ENCODE measurements at regions not wholly inside any gene's neighbourhood (a gene's known extent, or its start where the extent isn't known, plus 50 kb on each side); places are given as distances from the start of the nearest gene placed in this dataset.

DNA sequence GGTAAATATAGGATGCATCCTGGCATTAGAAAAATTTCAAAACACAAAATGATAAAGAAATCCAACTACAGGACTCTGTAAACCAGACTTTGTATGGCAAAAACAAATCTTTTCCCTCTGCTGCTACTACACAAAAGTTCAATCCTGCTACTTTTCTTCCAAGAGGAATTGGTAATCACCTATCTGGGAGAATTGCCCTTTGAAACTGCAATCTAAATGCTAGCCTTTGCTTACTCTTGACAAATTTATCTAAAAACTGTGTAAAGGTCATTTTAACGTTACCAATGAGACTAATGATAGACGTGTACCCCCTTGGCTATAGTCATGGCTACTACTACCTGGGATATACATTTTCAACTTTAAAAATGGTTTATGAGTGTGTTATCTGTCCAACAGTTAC lies 837.9 kb upstream of the CXADR start:
- TF ChIP-seq TAF1 (IDR thresholded peaks at IDR 0.05; ENCODE audit: low read depth, low read length) (no peak), SPI1 (IDR thresholded peaks at IDR 0.05; ENCODE audit: low read depth, low read length) (no peak), POLR2AphosphoS5 (IDR thresholded peaks at IDR 0.05; ENCODE audit: low read depth, low read length) (no peak)
